GM12878 (cell line): ENCODE measurements at regions not wholly inside any gene's neighbourhood (a gene's known extent, or its start where the extent isn't known, plus 50 kb on each side); places are given as distances from the start of the nearest gene placed in this dataset.

ENCODE experiments used
- ATAC-seq: fragments of 200-7000 bp; cut with Tn5 transposase; 3 replicates; pipeline ENCODE4 v1.9.1; 2020; ENCODE audit warnings: mild to moderate bottlenecking, moderate library complexity
- BruUV-seq: library from RNA; stranded (reverse); fragments of 400-500 nt; replicated peaks from 2 replicates; lab custom pipeline; 2021; lab: Mats Ljungman, UMichigan
- CTCF ChIA-PET: fragments of 300-600 bp; sonication (Branson Sonifier 250); formaldehyde crosslinking; extraction: SDS; loops from one replicate; lab custom pipeline; 2021; ENCODE audit warnings: inconsistent platforms; lab: Yijun Ruan, JAX
- POLR2A ChIA-PET: fragments of 350-600 bp; formaldehyde crosslinking; extraction: SDS; loops from one replicate; lab custom pipeline; 2021; ENCODE audit warnings: inconsistent platforms; lab: Charles Lee
- RAD21 ChIA-PET: fragments of 300-600 bp; sonication (Branson Sonifier 250); formaldehyde crosslinking; loops from one replicate; lab custom pipeline; 2023; ENCODE audit warnings: antibody characterized with exemption; ENCODE audit not compliant: unreplicated experiment; lab: Charles Lee
- SMC1A ChIA-PET: fragments of 300-600 bp; sonication (Branson Sonifier 250); formaldehyde crosslinking; loops from one replicate; lab custom pipeline; 2023; ENCODE audit not compliant: unreplicated experiment, uncharacterized antibody; lab: Charles Lee
- DNase-seq: peaks from one replicate; pipeline ENCODE4 v3.0.0-alpha.2; 2011; ENCODE audit warnings: low read depth, low spot score
- FAIRE-seq: peaks from 3 replicates; lab custom pipeline; 2011; peaks lifted over from hg19 to GRCh38; lab: Jason Lieb, UNC
- H2AFZ ChIP-seq: 2 replicates; pipeline ENCODE4 v1.6.0; 2011; ENCODE audit warnings: low read depth, low read length, control low read depth; ENCODE audit not compliant: control insufficient read depth
- H3K27ac ChIP-seq: 2 replicates; pipeline ENCODE4 v1.5.1; 2011; ENCODE audit warnings: control low read depth; ENCODE audit not compliant: control insufficient read depth, insufficient read depth
- H3K27me3 ChIP-seq, 2 experiments: replicated peaks in 1 of 2; 2 replicates each; pipeline versions ENCODE4 v1.6.0 to v1.6.1; 2011; ENCODE audit warnings: low read length in 1 of 2; ENCODE audit not compliant: control insufficient read depth in 2 of 2, insufficient read depth in 2 of 2
- H3K36me3 ChIP-seq, 2 experiments: 2 replicates each; pipeline ENCODE4 v1.5.1; 2011; ENCODE audit warnings: low read length in 1 of 2; ENCODE audit not compliant: control insufficient read depth in 2 of 2, insufficient read depth in 2 of 2
- H3K4me1 ChIP-seq: 2 replicates; pipeline ENCODE4 v1.6.1; 2011; ENCODE audit warnings: mild to moderate bottlenecking, low read length, moderate library complexity, mixed read lengths; ENCODE audit not compliant: control insufficient read depth, insufficient read depth
- H3K4me2 ChIP-seq: 2 replicates; pipeline ENCODE4 v1.6.0; 2011; ENCODE audit warnings: control low read depth; ENCODE audit not compliant: control insufficient read depth, insufficient read depth
- H3K4me3 ChIP-seq: fragments of 200-600 bp; sonication (generic); 2 replicates; pipeline ENCODE4 v1.5.1; 2016
- H3K79me2 ChIP-seq: 2 replicates; pipeline ENCODE4 v1.6.0; 2011; ENCODE audit warnings: low read length; ENCODE audit not compliant: control insufficient read depth, insufficient read depth
- H3K9ac ChIP-seq: 2 replicates; pipeline ENCODE4 v1.8.0; 2011; ENCODE audit warnings: low read length, control low read depth, mixed read lengths; ENCODE audit not compliant: control insufficient read depth, insufficient read depth
- H3K9me3 ChIP-seq: replicated peaks from 3 replicates; pipeline ENCODE4 v1.5.1; 2011; ENCODE audit warnings: mild to moderate bottlenecking, low read length; ENCODE audit not compliant: control insufficient read depth, insufficient read depth
- H4K20me1 ChIP-seq: 2 replicates; pipeline ENCODE4 v1.6.0; 2011; ENCODE audit not compliant: control insufficient read depth, insufficient read depth
- CHD4 ChIP-seq: fragments of 200-600 bp; sonication (generic); IDR thresholded peaks from 2 replicates; pipeline ENCODE4 v1.6.1; 2016; ENCODE audit warnings: mild to moderate bottlenecking
- E2F4 ChIP-seq: IDR thresholded peaks from 2 replicates; pipeline ENCODE4 v1.6.1; 2012; ENCODE audit warnings: low read depth, low read length, improper control_type of control experiment
- EED ChIP-seq: sonication (generic); IDR thresholded peaks from 2 replicates; pipeline ENCODE4 v1.6.1; 2016; ENCODE audit warnings: antibody characterized with exemption, low read depth
- EP300 ChIP-seq, 2 experiments: fragments of 150-350 bp in 1 of 2; IDR thresholded peaks; 2 replicates each; pipeline ENCODE4 v1.6.1; 2011 to 2012; ENCODE audit warnings: low read depth in 2 of 2, low read length in 2 of 2, borderline replicate concordance in 1 of 2, improper control_type of control experiment in 1 of 2, inconsistent platforms in 1 of 2; ENCODE audit not compliant: control insufficient read depth in 1 of 2
- FOXK2 ChIP-seq: fragments of 450-650 bp; IDR thresholded peaks from 2 replicates; pipeline ENCODE4 v1.6.1; 2017; ENCODE audit warnings: mild to moderate bottlenecking, moderate library complexity
- IRF4 ChIP-seq: IDR thresholded peaks from 2 replicates; pipeline ENCODE4 v1.6.1; 2011; ENCODE audit warnings: low read depth, low read length
- KAT2A ChIP-seq: conservative IDR thresholded peaks from 2 replicates; pipeline ENCODE4 v1.6.1; 2011; ENCODE audit warnings: low read depth, low read length; ENCODE audit not compliant: control insufficient read depth
- PAX5 ChIP-seq: IDR thresholded peaks from 2 replicates; pipeline ENCODE4 v1.6.1; 2011; ENCODE audit warnings: low read depth, low read length, borderline replicate concordance
- PRDM15 ChIP-seq: fragments of 450-650 bp; formaldehyde crosslinking; IDR thresholded peaks from 2 replicates; pipeline ENCODE4 v1.4.0; 2020; ENCODE audit warnings: mild to moderate bottlenecking, moderate library complexity
- RUNX3 ChIP-seq: IDR thresholded peaks from 2 replicates; pipeline ENCODE4 v1.6.1; 2012; ENCODE audit warnings: low read length, inconsistent platforms
- SPI1 ChIP-seq: IDR thresholded peaks from 2 replicates; pipeline ENCODE4 v1.6.1; 2011; ENCODE audit warnings: low read depth, mild to moderate bottlenecking, low read length, moderate library complexity, borderline replicate concordance; ENCODE audit not compliant: insufficient read depth
- SRF ChIP-seq, 2 experiments: IDR thresholded peaks; 2 replicates each; pipeline ENCODE4 v1.6.1; 2011; ENCODE audit warnings: low read depth in 2 of 2, low read length in 2 of 2, mild to moderate bottlenecking in 1 of 2, moderate library complexity in 1 of 2
- ZBTB11 ChIP-seq: fragments of 450-650 bp; formaldehyde crosslinking; IDR thresholded peaks from 2 replicates; pipeline ENCODE4 v1.5.0; 2022; ENCODE audit warnings: mild to moderate bottlenecking, missing genetic modification characterization
- WGBS: methylation state at CpG from one replicate; pipeline ENCODE4 v1.1.6; 2016; ENCODE audit warnings: low lambda C conversion rate; ENCODE audit not compliant: insufficient replicate concordance, insufficient coverage; ENCODE audit errors: missing lambda C conversion rate; 5-methylcytosine and 5-hydroxymethylcytosine counted together
- in situ Hi-C: fragments of 300-500 bp; cut with MboI; formaldehyde crosslinking; loops from 9 replicates; pipeline ENCODE4 v1.14.3; 2018; ENCODE audit warnings: mixed read lengths
- intact Hi-C: fragments of 100-400 bp; cut with micrococcal nuclease; formaldehyde crosslinking; loops from one replicate; pipeline ENCODE4 v1.14.2; 2022; ENCODE audit not compliant: unreplicated experiment
- TF ChIP-seq, protein P1 (sequence below): fragments of 450-650 bp; IDR thresholded peaks from 2 replicates; pipeline ENCODE4 v1.6.1; 2018; ENCODE audit warnings: mild to moderate bottlenecking, low read depth, moderate library complexity; ENCODE audit not compliant: partially characterized antibody

GRCh38 chr4:100278567-100278966 is 88.3 kb upstream of the DDIT4L start:
- ChIA-PET CTCF (interaction anchor here (1.0 kb wide), 1 partner anchor 178 kb away, joined by 3 read pairs; no protein-coding TSS in a partner anchor), RAD21 (no interaction called here), POLR2A (no interaction called here), SMC1A (interaction anchor here (1.3 kb wide), 1 partner anchor 102 kb away, joined by 4 read pairs; no protein-coding TSS in a partner anchor)
- Histone ChIP-seq H3K9me3 (no peaks in the 10 kb centered on the region), H3K36me3 (no peaks in the 10 kb centered on the region), H3K27ac (no peak overlapping the region), H4K20me1 (no peaks in the 10 kb centered on the region), H3K79me2 (no peaks in the 10 kb centered on the region), H3K9ac (no peak overlapping the region), H3K4me2 (no peak overlapping the region), H3K4me3 (no peak overlapping the region), H3K27me3 (no peaks in the 10 kb centered on the region), H2AFZ (no peak overlapping the region), H3K4me1 (no peaks in the 10 kb centered on the region)
- FAIRE-seq (no peak), DNase-seq (no peak), ATAC-seq (no peak)
- BruUV-seq, result no TSS peak
- intact Hi-C loops, result no loop called here
- in situ Hi-C loops, result no loop called here
- 40% methylated on average over 3 of the region's 3 CpGs for WGBS
- TF ChIP-seq PAX5 (no peak), FOXK2 (no peak), E2F4 (no peak), PRDM15 (CRISPR knock-in tag) (no peak), ZBTB11 (no peak), SPI1 (no peak), EED (no peak), RUNX3 (no peak), CHD4 (no peak), SRF (IDR thresholded peaks at IDR 0.05; ENCODE audit: low read depth in 2 of 2, low read length in 2 of 2) (no peak), IRF4 (no peak), EP300 (IDR thresholded peaks at IDR 0.05; ENCODE audit: borderline replicate concordance in 1 of 2, control insufficient read depth in 1 of 2, low read depth in 2 of 2, low read length in 2 of 2) (no peak), KAT2A (no peak)
- TF ChIP-seq, protein P1, sequence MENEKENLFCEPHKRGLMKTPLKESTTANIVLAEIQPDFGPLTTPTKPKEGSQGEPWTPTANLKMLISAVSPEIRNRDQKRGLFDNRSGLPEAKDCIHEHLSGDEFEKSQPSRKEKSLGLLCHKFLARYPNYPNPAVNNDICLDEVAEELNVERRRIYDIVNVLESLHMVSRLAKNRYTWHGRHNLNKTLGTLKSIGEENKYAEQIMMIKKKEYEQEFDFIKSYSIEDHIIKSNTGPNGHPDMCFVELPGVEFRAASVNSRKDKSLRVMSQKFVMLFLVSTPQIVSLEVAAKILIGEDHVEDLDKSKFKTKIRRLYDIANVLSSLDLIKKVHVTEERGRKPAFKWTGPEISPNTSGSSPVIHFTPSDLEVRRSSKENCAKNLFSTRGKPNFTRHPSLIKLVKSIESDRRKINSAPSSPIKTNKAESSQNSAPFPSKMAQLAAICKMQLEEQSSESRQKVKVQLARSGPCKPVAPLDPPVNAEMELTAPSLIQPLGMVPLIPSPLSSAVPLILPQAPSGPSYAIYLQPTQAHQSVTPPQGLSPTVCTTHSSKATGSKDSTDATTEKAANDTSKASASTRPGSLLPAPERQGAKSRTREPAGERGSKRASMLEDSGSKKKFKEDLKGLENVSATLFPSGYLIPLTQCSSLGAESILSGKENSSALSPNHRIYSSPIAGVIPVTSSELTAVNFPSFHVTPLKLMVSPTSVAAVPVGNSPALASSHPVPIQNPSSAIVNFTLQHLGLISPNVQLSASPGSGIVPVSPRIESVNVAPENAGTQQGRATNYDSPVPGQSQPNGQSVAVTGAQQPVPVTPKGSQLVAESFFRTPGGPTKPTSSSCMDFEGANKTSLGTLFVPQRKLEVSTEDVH, result no peak
